Activated naive CD8-positive, alpha-beta T cell treated with anti-CD3 and anti-CD28 coated beads, Interleukin-2, amount 10 ng/mL, durations not matched to agents 7 days and 5 days (primary cell): ENCODE measurements at regions not wholly inside any gene's neighbourhood (a gene's known extent, or its start where the extent isn't known, plus 50 kb on each side); places are given as distances from the start of the nearest gene placed in this dataset.
"Not testable (repeated sequence)": the region's sequence is repeated elsewhere in the genome, so short reads cannot be mapped to it uniquely, and the experiment has no call there.

ENCODE experiments used
- ATAC-seq: fragments of 150-1000 bp; cut with Tn5 transposase; one replicate; pipeline ENCODE4 v1.10.0; 2021; ENCODE audit warnings: low read depth, moderate library complexity
- POLR2A ChIA-PET: fragments of 350-600 bp; sonication (Branson Sonifier 250); formaldehyde crosslinking; loops from one replicate; lab custom pipeline; 2021; ENCODE audit warnings: antibody characterized with exemption; lab: Charles Lee
- DNase-seq: peaks from one replicate; pipeline ENCODE4 v3.0.0; 2021
- H3K27ac Mint-ChIP-seq: one replicate; pipeline ENCODE4 v1.8.0; 2022; ENCODE audit warnings: mild to moderate bottlenecking, mixed read lengths
- H3K27me3 Mint-ChIP-seq: one replicate; pipeline ENCODE4 v1.8.0; 2022; ENCODE audit warnings: mild to moderate bottlenecking, moderate library complexity, mixed read lengths
- H3K36me3 Mint-ChIP-seq: one replicate; pipeline ENCODE4 v1.8.0; 2021; ENCODE audit warnings: mild to moderate bottlenecking, mixed read lengths
- H3K4me1 Mint-ChIP-seq: one replicate; pipeline ENCODE4 v1.8.0; 2021; ENCODE audit warnings: mixed read lengths
- H3K4me3 Mint-ChIP-seq: one replicate; pipeline ENCODE4 v1.8.0; 2022; ENCODE audit warnings: mild to moderate bottlenecking, moderate library complexity, mixed read lengths
- H3K9me3 Mint-ChIP-seq: one replicate; pipeline ENCODE4 v1.8.0; 2021; ENCODE audit warnings: mixed read lengths

DNA sequence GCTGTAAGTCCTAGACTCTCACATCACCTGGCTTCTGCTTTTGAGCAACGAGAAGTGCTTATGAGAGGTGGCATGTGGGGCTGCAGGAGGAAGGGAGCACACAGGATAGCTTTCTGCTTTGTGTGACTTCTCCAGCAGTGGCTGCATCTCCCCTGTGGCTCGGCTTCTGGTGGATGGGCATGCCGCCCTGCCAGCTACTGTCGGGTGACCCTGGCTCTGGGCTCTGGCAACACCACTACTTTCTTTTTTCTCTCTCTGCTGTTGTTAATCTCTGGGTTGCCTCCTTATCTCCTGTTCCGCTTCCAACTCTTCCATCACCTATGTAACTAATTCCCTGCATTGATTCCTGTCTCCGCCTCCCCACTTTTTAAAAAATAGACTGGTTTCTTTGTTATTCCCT, 209.1 kb upstream of the DAAM1 start:
- DNase-seq (no peak), ATAC-seq (no peak)
- no peaks in the 10 kb centered on the region for H3K27me3 Mint-ChIP-seq
- H3K4me3 Mint-ChIP-seq = no peak overlapping the region
- H3K27ac Mint-ChIP-seq = no peak overlapping the region
- no peaks in the 10 kb centered on the region for H3K4me1 Mint-ChIP-seq
- no peaks in the 10 kb centered on the region for H3K36me3 Mint-ChIP-seq
- H3K9me3 Mint-ChIP-seq = no peaks in the 10 kb centered on the region
- POLR2A ChIA-PET = no interaction called here

DNA sequence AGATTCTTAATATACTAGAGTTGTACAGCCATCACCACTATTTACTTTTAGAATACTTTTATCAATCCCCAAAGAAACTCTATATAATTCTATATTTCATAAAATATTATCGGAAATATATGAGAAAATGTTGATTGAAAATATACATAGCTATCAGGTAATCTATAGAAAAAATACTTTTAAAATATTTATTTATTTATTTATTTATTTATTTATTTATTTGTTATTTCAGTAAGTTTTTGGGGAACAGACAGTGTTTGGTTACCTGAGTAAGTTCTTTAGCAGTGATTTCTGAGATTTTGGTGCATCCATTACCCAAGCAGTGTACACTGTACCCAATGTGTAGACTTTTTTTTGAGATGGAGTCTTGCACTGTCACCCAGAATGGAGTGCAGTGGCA, 206.6 kb upstream of the DAAM1 start:
- no peak overlapping the region for H3K4me3 Mint-ChIP-seq
- no peaks in the 10 kb centered on the region for H3K9me3 Mint-ChIP-seq
- no peaks in the 10 kb centered on the region for H3K36me3 Mint-ChIP-seq
- ATAC-seq = no peak
- POLR2A ChIA-PET = no interaction called here
- H3K4me1 Mint-ChIP-seq = no peaks in the 10 kb centered on the region
- DNase-seq = no peak
- no peaks in the 10 kb centered on the region for H3K27me3 Mint-ChIP-seq
- H3K27ac Mint-ChIP-seq = no peak overlapping the region

DNA sequence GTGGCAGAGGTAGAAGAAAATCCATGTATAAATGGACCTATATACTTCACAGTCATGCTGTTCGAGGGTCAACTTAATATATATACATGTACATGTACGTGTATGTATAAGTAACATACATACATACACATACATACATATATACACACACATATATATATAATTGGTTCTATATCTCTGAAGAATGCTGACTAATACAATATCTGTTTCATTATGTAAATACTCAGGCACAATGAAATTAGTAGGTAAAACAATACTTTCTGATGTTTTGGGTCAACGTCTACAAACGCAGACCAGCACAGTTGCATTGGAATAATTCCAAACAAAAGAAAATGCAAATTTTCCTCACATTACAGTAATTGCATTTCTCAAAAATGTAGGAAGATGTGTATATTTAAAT, 202.7 kb upstream of the DAAM1 start:
- H3K9me3 Mint-ChIP-seq = no peaks in the 10 kb centered on the region
- no peak for DNase-seq
- H3K27me3 Mint-ChIP-seq = peaks cover 6% of the 10 kb centered on the region
- no peak overlapping the region for H3K4me3 Mint-ChIP-seq
- no peak for ATAC-seq
- no peak overlapping the region for H3K27ac Mint-ChIP-seq
- POLR2A ChIA-PET = no interaction called here
- H3K36me3 Mint-ChIP-seq = no peaks in the 10 kb centered on the region
- no peaks in the 10 kb centered on the region for H3K4me1 Mint-ChIP-seq

DNA sequence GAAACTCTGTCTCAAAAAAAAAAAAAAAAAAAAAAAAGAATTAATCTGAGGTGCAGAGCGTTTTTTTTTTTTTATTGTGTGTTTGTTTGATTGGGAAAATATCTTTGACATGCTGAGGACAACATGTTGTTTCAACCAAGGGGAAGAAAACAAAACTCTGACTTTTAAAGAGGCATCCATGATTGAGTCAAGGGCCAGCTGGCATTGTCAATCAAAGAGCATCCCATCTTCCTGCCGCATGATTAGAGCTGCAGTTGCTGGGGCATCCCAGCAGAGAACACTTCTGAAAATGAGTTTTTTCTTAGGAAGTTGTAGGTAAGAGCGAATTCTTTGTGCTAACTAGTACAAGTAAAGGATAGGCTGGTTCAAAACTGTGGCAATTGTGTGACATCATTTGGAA, 200.9 kb upstream of the DAAM1 start:
- Mint-ChIP-seq H3K36me3 (no peaks in the 10 kb centered on the region), H3K4me1 (no peaks in the 10 kb centered on the region), H3K9me3 (no peaks in the 10 kb centered on the region), H3K27ac (no peak overlapping the region), H3K27me3 (peaks cover 6% of the 10 kb centered on the region), H3K4me3 (no peak overlapping the region)
- no peak for ATAC-seq
- no peak for DNase-seq
- POLR2A ChIA-PET = no interaction called here

DNA sequence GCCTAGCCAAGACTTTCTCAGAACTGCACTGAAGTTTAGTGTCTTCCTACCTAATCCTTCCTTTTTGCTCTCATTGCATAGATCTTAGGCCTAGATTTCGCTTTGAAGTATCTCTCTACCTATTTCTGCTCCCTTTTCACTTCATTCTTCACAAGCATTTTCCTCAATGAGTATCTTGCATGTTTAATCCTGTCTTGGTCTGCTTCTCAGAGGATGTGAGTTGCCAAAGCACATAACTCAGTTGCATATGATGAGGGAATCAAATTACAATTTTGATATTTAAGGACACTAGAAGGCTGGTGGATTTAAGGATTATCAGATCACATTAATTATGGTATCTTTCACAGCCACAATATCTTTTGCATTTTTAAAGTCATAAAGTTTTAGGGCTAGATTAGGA, 195.5 kb upstream of the DAAM1 start:
- DNase-seq (no peak), ATAC-seq (no peak)
- Mint-ChIP-seq H3K4me1 (no peaks in the 10 kb centered on the region), H3K27me3 (peaks cover 2% of the 10 kb centered on the region), H3K4me3 (no peak overlapping the region), H3K9me3 (no peaks in the 10 kb centered on the region), H3K27ac (no peak overlapping the region), H3K36me3 (no peaks in the 10 kb centered on the region)
- POLR2A ChIA-PET = no interaction called here

DNA sequence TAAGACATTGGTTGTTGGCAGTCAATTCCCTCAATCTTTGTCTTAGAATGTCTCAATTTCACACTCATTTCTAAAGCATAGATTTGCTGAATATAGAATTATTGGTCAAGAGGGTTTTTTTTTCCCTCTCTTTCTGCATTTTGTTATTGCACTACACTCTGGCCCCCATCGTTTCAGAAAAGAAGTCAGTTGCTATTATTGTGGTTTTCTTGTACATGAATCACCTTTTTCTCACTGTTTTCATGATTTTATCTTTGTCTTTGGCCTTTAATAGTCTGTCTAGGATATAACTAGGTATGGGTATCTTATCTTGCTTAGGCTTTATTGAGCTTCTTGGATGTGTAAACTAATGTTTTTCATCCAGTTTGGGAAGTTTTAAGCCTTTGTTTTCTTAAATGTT, 194.3 kb upstream of the DAAM1 start:
- peaks cover 2% of the 10 kb centered on the region for H3K27me3 Mint-ChIP-seq
- DNase-seq (no peak), ATAC-seq (no peak)
- H3K4me3 Mint-ChIP-seq = no peak overlapping the region
- no peaks in the 10 kb centered on the region for H3K9me3 Mint-ChIP-seq
- no peaks in the 10 kb centered on the region for H3K36me3 Mint-ChIP-seq
- H3K27ac Mint-ChIP-seq = no peak overlapping the region
- POLR2A ChIA-PET = no interaction called here
- H3K4me1 Mint-ChIP-seq = no peaks in the 10 kb centered on the region

DNA sequence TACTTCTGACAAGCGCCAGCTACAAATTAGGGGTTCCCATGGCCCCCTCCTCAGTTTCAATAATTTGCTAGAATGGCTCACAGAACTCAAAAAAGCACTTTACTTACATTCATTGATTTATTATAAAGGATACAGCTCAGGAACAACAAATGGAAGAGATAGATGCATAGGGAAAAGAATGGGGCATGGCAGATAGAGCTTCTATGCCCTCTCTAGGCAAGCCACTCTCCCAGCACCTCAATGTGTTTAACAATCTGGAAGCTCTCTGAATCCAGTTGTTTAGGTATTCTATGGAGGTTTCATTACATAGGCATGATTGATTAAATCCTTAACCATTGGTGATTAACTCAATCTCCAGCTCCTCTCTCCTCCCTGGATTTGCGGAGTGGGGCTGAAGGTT, 184.5 kb upstream of the DAAM1 start:
- Mint-ChIP-seq H3K4me1 (no peaks in the 10 kb centered on the region), H3K36me3 (no peaks in the 10 kb centered on the region), H3K4me3 (no peak overlapping the region), H3K9me3 (peaks cover 2% of the 10 kb centered on the region), H3K27me3 (peaks cover 2% of the 10 kb centered on the region), H3K27ac (no peak overlapping the region)
- ATAC-seq (no peak), DNase-seq (no peak)
- POLR2A ChIA-PET = no interaction called here

DNA sequence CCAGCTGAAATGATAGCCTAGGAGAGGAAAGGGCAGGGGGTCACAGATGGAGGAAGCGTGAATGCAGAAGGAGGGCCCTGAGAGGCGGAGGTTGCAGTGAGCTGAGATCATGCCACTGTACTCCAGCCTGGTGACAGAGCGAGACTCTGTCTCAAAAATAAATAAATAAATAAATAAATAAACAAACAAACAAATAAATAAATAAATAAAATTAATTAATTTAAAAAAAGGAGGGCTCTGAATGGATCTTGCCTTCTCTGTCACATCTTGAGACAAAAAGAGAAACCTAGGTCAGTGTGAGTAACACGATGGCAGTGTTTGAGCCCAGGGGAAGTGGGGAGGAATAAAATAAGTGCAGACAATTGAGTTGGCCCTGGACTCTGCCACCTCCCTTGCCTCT, 182.3 kb upstream of the DAAM1 start:
- POLR2A ChIA-PET, H3K9me3 Mint-ChIP-seq, H3K36me3 Mint-ChIP-seq, H3K4me3 Mint-ChIP-seq, H3K27ac Mint-ChIP-seq, H3K27me3 Mint-ChIP-seq, ATAC-seq, DNase-seq, H3K4me1 Mint-ChIP-seq: not testable (repeated sequence)

DNA sequence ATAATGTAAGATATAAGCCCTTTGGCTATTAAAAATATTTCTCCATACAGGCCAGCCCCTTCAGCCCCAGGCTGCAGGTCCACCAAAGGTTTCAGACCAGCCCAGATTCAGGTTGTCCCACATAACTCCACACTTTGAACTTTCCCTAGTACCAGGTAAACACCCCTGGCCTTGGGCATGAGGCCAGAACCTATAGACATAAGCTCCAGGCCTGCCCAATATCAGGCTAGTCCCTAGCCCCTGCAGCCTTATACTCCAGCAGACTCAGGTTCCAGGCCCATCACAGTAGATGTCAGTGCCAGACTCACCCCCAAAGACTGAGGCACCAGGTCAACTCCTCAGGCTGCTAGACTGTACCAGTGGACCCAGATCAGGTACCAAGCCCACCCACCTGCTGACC, 178.5 kb upstream of the DAAM1 start:
- ATAC-seq (no peak), DNase-seq (no peak)
- Mint-ChIP-seq H3K4me1 (no peaks in the 10 kb centered on the region), H3K9me3 (peaks cover 6% of the 10 kb centered on the region), H3K27ac (no peak overlapping the region), H3K36me3 (no peaks in the 10 kb centered on the region), H3K27me3 (peaks cover 6% of the 10 kb centered on the region), H3K4me3 (no peak overlapping the region)
- POLR2A ChIA-PET = no interaction called here

DNA sequence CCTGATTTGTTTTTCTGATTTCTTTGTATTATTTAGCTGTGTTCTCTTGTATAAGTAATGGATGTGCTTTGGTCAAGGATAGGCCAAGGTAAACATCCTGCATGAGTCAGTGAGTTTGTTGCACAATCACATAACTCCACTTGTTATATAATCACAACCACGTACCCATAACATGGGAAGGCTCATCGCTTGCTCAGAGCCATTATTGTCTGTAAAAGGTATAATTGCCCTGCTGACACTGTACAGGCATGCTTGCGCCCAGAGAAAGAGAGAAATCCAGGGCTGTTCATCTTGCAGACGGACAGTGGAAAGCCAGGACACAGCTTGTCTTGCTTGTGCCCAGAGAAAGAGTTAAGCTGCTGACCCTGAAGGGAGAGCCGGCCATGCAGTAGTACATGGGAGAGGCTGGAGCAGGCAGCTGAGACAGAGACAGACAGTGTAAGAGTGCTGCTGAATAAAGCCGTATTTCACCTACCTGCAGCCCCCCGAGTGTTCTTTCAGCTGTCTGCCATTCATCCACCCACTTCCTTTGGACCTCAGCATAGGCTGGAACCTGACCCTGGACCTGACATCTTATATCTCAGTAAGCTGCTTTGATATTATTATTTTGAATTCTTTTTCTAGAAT, 174.7 kb upstream of the DAAM1 start:
- H3K27ac Mint-ChIP-seq = no peak overlapping the region
- no peaks in the 10 kb centered on the region for H3K4me1 Mint-ChIP-seq
- DNase-seq (no peak), ATAC-seq (no peak)
- peaks cover 9% of the 10 kb centered on the region for H3K27me3 Mint-ChIP-seq
- no peak overlapping the region for H3K4me3 Mint-ChIP-seq
- no peaks in the 10 kb centered on the region for H3K36me3 Mint-ChIP-seq
- POLR2A ChIA-PET = no interaction called here
- peaks cover 4% of the 10 kb centered on the region for H3K9me3 Mint-ChIP-seq

DNA sequence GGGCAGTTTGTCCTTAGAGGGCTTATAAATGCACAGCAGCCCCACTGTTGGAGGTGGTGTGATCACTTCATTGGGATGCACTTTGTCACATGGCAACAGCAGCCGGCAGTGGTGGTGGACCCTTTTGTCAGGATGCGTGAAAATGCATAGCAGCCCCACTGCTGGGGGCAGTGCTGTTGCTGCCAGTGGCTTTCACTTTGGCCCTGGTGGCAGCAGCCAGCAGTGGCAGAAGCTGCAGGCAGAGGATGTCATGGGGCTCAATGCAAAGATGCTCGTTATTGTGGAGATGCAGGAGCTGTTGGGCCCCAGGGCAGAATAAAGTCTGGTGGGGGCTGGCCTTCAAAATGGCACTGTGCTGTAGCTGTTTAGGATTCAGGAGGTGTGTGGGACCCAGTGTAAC, 173.0 kb upstream of the DAAM1 start:
- no peaks in the 10 kb centered on the region for H3K4me1 Mint-ChIP-seq
- POLR2A ChIA-PET = no interaction called here
- peaks cover 7% of the 10 kb centered on the region for H3K27me3 Mint-ChIP-seq
- no peak overlapping the region for H3K4me3 Mint-ChIP-seq
- H3K36me3 Mint-ChIP-seq = no peaks in the 10 kb centered on the region
- no peak overlapping the region for H3K27ac Mint-ChIP-seq
- ATAC-seq = no peak
- peaks cover 4% of the 10 kb centered on the region for H3K9me3 Mint-ChIP-seq
- no peak for DNase-seq

DNA sequence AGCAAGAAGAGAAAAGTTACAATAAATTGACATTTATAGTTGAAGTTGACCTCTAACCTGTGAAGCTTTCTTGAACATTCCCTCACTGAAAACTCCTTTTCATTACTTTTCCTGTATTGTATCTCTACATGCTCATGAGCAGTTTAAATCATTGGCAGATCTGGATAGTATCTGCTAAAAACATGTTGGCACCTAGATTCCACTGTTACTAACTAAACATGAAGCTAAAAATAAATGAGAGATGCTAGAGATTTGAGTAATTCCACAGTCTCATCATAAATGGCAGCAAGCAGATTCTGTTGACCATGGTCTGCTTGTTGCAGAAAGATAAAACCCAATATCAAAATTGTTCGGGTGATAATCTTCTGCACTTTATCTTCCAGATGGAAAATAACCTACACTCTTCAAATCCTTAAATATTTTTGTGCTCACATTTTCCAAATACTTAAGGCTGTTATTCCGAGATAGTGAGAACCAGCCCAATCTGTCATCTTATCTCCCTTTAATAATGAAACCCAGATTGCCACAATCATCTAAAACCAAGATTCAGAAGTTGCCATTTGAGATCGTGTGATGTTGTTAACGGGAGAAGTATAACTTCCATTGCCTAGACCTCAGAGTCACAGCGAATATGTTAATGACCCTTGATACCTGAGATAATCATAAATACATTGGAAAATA, 171.0 kb upstream of the DAAM1 start:
- no peak for ATAC-seq
- DNase-seq = no peak
- no peaks in the 10 kb centered on the region for H3K4me1 Mint-ChIP-seq
- H3K36me3 Mint-ChIP-seq = no peaks in the 10 kb centered on the region
- H3K9me3 Mint-ChIP-seq = peaks cover 2% of the 10 kb centered on the region
- H3K4me3 Mint-ChIP-seq = no peak overlapping the region
- POLR2A ChIA-PET = no interaction called here
- H3K27me3 Mint-ChIP-seq = peaks cover 6% of the 10 kb centered on the region
- no peak overlapping the region for H3K27ac Mint-ChIP-seq

DNA sequence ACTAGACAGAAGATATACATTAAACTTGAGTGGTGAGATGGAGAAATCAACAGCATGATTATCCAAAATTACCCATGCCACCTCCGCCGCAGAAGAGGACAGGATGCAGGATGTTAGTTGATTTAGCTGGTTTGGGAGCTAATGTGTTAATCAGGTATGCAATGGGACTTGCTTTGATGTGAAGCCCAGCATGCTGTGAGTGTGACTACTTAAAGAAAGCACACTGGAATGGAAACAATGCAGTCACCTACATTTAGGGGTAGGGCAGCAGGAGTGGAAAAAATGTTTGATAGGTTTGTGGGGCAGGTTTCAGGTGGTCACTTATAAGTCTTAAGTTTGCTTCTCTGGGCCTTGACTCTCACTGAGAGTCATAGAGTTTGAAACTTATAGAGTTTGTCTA, 170.0 kb upstream of the DAAM1 start:
- Mint-ChIP-seq H3K9me3 (no peaks in the 10 kb centered on the region), H3K36me3 (no peaks in the 10 kb centered on the region), H3K4me3 (no peak overlapping the region), H3K27ac (no peak overlapping the region), H3K4me1 (no peaks in the 10 kb centered on the region), H3K27me3 (peaks cover 6% of the 10 kb centered on the region)
- DNase-seq (no peak), ATAC-seq (no peak)
- POLR2A ChIA-PET = no interaction called here

DNA sequence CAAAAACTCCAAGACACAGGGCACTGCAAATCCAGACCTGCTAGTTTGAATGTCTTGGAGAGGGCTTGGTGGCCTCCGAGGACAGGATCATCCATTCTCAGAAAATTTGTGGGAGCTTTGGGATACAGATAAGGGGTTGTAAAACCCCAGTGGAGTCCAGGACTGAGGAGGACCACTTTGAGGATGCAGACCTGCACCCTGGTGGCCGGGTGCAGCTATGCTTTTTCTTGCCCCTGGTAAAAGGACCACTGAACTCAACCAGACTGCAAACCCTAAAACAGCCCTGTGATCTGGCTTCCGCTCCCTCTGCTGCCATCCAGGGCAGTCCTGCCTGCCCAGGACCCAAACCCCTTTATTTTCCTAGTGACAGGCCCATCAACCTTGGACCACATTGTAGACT, 169.5 kb upstream of the DAAM1 start:
- H3K36me3 Mint-ChIP-seq = no peaks in the 10 kb centered on the region
- H3K4me1 Mint-ChIP-seq = no peaks in the 10 kb centered on the region
- DNase-seq (no peak), ATAC-seq (no peak)
- POLR2A ChIA-PET = no interaction called here
- H3K27ac Mint-ChIP-seq = no peak overlapping the region
- H3K9me3 Mint-ChIP-seq = no peaks in the 10 kb centered on the region
- H3K4me3 Mint-ChIP-seq = no peak overlapping the region
- peaks cover 6% of the 10 kb centered on the region for H3K27me3 Mint-ChIP-seq
